ENCODE measurements at regions not wholly inside any gene's neighbourhood (a gene's known extent, or its start where the extent isn't known, plus 50 kb on each side); places are given as distances from the start of the nearest gene placed in this dataset.

DNA sequence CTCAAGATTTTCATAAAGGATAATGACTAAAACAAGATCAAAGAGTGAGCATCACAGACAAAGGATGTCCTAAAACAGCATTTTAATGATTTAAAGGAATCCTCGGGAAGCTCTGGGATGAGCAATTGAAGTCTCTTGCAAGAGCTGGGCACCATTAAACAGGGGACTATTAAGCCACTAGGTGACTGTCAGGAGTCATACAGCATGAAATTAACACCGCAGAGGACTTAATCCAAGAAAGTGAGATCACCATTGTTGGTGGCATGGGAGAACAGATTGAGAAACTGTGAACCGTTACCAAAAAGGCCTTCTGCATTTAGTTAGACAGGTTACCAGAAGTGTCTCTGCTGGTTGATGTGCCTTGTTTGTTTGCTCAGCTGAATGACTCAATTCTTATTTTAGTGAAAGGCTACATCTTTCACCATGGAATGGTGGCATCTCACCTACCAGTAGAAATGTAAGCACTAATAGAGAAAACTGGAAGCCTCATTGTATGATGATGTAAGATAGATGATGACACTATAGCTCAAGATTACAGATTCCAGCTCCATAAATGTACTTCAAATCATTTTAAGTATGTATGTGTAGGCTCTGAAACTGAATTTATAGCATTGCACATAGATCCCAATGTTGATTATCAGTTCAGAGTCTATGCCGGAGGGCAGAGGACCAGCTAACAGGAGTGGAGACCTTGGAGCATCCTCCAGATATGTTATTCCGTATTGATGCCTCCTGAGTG lies 427.6 kb downstream of the SUCLG1 start:
- FAIRE-seq (no peak), ATAC-seq (no peak), DNase-seq (ENCODE audit: low read depth, low spot score) (no peak)
- CTCF ChIA-PET = interaction anchor here (0.9 to 5.0 kb wide), 3 partner anchors 9 to 272 kb away, joined by 3 to 27 read pairs (median 4); no protein-coding TSS in a partner anchor
- no peak overlapping the region for H2AFZ ChIP-seq (ENCODE audit: control insufficient read depth, low read depth, low read length)
- no peaks in the 10 kb centered on the region for H3K4me1 ChIP-seq (ENCODE audit: control insufficient read depth, insufficient read depth, low read length)
- H3K36me3 ChIP-seq (ENCODE audit: control insufficient read depth in 2 of 2, insufficient read depth in 2 of 2, low read length in 1 of 2) = no peaks in the 10 kb centered on the region
- no peak overlapping the region for H3K4me2 ChIP-seq (ENCODE audit: control insufficient read depth, insufficient read depth)
- no peak overlapping the region for H3K9ac ChIP-seq (ENCODE audit: control insufficient read depth, insufficient read depth, low read length)
- H3K79me2 ChIP-seq (ENCODE audit: control insufficient read depth, insufficient read depth, low read length) = no peaks in the 10 kb centered on the region
- intact Hi-C loops (cut with micrococcal nuclease; ENCODE audit: unreplicated experiment) (no loop called here), in situ Hi-C loops (cut with MboI) (no loop called here)
- no peak overlapping the region for H3K4me3 ChIP-seq
- RAD21 ChIA-PET (ENCODE audit: unreplicated experiment) = interaction anchor here (1.4 kb wide), 1 partner anchor 9 kb away, joined by 3 read pairs; no protein-coding TSS in a partner anchor
- H3K27me3 ChIP-seq (replicated peaks in 1 of 2; ENCODE audit: control insufficient read depth in 2 of 2, insufficient read depth in 2 of 2, low read length in 1 of 2) = no peaks in the 10 kb centered on the region
- SMC1A ChIA-PET (ENCODE audit: uncharacterized antibody, unreplicated experiment) = interaction anchor here (0.8 to 2.0 kb wide), 2 partner anchors 9 to 307 kb away, joined by 3 to 9 read pairs; no protein-coding TSS in a partner anchor
- H4K20me1 ChIP-seq (ENCODE audit: control insufficient read depth, insufficient read depth) = no peaks in the 10 kb centered on the region
- H3K27ac ChIP-seq (ENCODE audit: control insufficient read depth, insufficient read depth) = no peak overlapping the region
- BruUV-seq (replicated peaks) = no TSS peak
- no peaks in the 10 kb centered on the region for H3K9me3 ChIP-seq (replicated peaks; ENCODE audit: control insufficient read depth, insufficient read depth, low read length)
- TF ChIP-seq, protein P1, sequence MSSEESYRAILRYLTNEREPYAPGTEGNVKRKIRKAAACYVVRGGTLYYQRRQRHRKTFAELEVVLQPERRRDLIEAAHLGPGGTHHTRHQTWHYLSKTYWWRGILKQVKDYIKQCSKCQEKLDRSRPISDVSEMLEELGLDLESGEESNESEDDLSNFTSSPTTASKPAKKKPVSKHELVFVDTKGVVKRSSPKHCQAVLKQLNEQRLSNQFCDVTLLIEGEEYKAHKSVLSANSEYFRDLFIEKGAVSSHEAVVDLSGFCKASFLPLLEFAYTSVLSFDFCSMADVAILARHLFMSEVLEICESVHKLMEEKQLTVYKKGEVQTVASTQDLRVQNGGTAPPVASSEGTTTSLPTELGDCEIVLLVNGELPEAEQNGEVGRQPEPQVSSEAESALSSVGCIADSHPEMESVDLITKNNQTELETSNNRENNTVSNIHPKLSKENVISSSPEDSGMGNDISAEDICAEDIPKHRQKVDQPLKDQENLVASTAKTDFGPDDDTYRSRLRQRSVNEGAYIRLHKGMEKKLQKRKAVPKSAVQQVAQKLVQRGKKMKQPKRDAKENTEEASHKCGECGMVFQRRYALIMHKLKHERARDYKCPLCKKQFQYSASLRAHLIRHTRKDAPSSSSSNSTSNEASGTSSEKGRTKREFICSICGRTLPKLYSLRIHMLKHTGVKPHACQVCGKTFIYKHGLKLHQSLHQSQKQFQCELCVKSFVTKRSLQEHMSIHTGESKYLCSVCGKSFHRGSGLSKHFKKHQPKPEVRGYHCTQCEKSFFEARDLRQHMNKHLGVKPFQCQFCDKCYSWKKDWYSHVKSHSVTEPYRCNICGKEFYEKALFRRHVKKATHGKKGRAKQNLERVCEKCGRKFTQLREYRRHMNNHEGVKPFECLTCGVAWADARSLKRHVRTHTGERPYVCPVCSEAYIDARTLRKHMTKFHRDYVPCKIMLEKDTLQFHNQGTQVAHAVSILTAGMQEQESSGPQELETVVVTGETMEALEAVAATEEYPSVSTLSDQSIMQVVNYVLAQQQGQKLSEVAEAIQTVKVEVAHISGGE (CRISPR knock-in tag; IDR thresholded peaks at IDR 0.05) = no peak
- POLR2A ChIA-PET = no interaction called here
- WGBS (ENCODE audit: insufficient coverage, insufficient replicate concordance, low lambda C conversion rate, missing lambda C conversion rate) = 57% methylated on average over 5 of the region's 5 CpGs
